ENCODE measurements at regions not wholly inside any gene's neighbourhood (a gene's known extent, or its start where the extent isn't known, plus 50 kb on each side); places are given as distances from the start of the nearest gene placed in this dataset.

DNA sequence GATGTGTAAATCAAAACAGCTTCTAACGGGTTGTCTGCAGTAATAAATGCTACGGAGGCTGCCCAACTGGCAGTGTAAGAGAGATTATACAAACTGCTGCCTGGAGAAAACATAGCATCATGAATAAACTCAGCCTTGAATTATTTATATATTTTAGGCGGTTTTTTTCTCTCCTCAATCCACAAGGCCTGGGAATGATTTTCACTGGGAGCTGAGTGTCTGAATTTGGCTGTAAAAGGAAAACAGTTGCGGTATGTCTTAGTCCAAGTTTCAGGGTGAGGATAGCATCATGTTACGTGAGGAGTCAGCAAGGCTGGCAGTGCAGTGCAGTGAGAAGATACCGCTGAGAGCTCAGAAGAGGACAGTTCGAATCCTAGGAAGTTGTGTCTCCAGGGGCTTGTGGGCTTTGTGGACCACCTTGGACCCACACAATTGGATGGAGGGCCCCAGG, 291.5 kb upstream of the BOD1L1 start:
- Mint-ChIP-seq H3K27me3 (ENCODE audit: insufficient read depth, low read depth, poor library complexity) (no peaks in the 10 kb centered on the region), H3K27ac (no peak overlapping the region), H3K4me1 (peaks cover 15% of the 10 kb centered on the region), H3K36me3 (ENCODE audit: low read depth) (no peaks in the 10 kb centered on the region), H3K4me3 (no peak overlapping the region), H3K9me3 (no peaks in the 10 kb centered on the region)
- ATAC-seq (no peak), DNase-seq (ENCODE audit: low spot score) (no peak)
- Histone ChIP-seq H3K4me1 (ENCODE audit: insufficient read depth) (no peaks in the 10 kb centered on the region), H3K27me3 (ENCODE audit: insufficient read depth) (no peaks in the 10 kb centered on the region), H3K79me2 (replicated peaks; ENCODE audit: insufficient read depth) (no peaks in the 10 kb centered on the region), H3K4me2 (no peak overlapping the region), H2AFZ (no peak overlapping the region), H3K4me3 (no peak overlapping the region), H4K20me1 (replicated peaks; ENCODE audit: insufficient read depth) (no peaks in the 10 kb centered on the region), H3K27ac (ENCODE audit: low read depth) (no peak overlapping the region), H3K36me3 (ENCODE audit: insufficient read depth) (no peaks in the 10 kb centered on the region), H3K9me2 (ENCODE audit: insufficient read depth) (peaks cover 16% of the 10 kb centered on the region), H3F3A (replicated peaks; ENCODE audit: low read depth) (no peaks in the 10 kb centered on the region)
- TF ChIP-seq, protein P1, sequence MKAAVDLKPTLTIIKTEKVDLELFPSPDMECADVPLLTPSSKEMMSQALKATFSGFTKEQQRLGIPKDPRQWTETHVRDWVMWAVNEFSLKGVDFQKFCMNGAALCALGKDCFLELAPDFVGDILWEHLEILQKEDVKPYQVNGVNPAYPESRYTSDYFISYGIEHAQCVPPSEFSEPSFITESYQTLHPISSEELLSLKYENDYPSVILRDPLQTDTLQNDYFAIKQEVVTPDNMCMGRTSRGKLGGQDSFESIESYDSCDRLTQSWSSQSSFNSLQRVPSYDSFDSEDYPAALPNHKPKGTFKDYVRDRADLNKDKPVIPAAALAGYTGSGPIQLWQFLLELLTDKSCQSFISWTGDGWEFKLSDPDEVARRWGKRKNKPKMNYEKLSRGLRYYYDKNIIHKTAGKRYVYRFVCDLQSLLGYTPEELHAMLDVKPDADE (IDR thresholded peaks at IDR 0.05) = no peak
- TF ChIP-seq EZH2 (IDR thresholded peaks at IDR 0.05; ENCODE audit: low read depth, unreplicated experiment) (no peak), STAT1 (IDR thresholded peaks at IDR 0.05; ENCODE audit: unreplicated experiment) (no peak), CREB1 (CRISPR knock-in tag; IDR thresholded peaks at IDR 0.05; ENCODE audit: low read depth) (no peak), ZNF114 (CRISPR knock-in tag; IDR thresholded peaks at IDR 0.05) (no peak), REST (IDR thresholded peaks at IDR 0.05; ENCODE audit: unreplicated experiment) (no peak), EZH2phosphoT487 (IDR thresholded peaks at IDR 0.05; ENCODE audit: unreplicated experiment) (no peak), NANOG (IDR thresholded peaks at IDR 0.05; ENCODE audit: borderline replicate concordance) (no peak), POLR2AphosphoS5 (IDR thresholded peaks at IDR 0.05; ENCODE audit: low read depth) (no peak), ZNF462 (CRISPR knock-in tag; IDR thresholded peaks at IDR 0.05) (no peak), ZNF331 (CRISPR knock-in tag; IDR thresholded peaks at IDR 0.05; ENCODE audit: low read depth) (no peak), JUNB (IDR thresholded peaks at IDR 0.05; ENCODE audit: unreplicated experiment) (no peak)
- TF ChIP-seq, protein P2, sequence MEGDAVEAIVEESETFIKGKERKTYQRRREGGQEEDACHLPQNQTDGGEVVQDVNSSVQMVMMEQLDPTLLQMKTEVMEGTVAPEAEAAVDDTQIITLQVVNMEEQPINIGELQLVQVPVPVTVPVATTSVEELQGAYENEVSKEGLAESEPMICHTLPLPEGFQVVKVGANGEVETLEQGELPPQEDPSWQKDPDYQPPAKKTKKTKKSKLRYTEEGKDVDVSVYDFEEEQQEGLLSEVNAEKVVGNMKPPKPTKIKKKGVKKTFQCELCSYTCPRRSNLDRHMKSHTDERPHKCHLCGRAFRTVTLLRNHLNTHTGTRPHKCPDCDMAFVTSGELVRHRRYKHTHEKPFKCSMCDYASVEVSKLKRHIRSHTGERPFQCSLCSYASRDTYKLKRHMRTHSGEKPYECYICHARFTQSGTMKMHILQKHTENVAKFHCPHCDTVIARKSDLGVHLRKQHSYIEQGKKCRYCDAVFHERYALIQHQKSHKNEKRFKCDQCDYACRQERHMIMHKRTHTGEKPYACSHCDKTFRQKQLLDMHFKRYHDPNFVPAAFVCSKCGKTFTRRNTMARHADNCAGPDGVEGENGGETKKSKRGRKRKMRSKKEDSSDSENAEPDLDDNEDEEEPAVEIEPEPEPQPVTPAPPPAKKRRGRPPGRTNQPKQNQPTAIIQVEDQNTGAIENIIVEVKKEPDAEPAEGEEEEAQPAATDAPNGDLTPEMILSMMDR (conservative IDR thresholded peaks at IDR 0.05; ENCODE audit: low read depth in 2 of 2) = no peak

Measured in GM23338 (cell line).